B cell (primary cell): ENCODE measurements at regions not wholly inside any gene's neighbourhood (a gene's known extent, or its start where the extent isn't known, plus 50 kb on each side); places are given as distances from the start of the nearest gene placed in this dataset.

Source experiments
- CTCF ChIP-seq: fragments of 200-600 bp; IDR thresholded peaks from one replicate; pipeline ENCODE4 v1.8.0; 2022; ENCODE audit warnings: antibody characterized with exemption, mild to moderate bottlenecking
- EZH2 ChIP-seq: IDR thresholded peaks from 2 replicates; pipeline ENCODE4 v1.6.1; 2012; ENCODE audit warnings: borderline replicate concordance, low read depth, mild to moderate bottlenecking, moderate library complexity, low read length; ENCODE audit not compliant: insufficient read depth, poor library complexity, severe bottlenecking

DNA sequence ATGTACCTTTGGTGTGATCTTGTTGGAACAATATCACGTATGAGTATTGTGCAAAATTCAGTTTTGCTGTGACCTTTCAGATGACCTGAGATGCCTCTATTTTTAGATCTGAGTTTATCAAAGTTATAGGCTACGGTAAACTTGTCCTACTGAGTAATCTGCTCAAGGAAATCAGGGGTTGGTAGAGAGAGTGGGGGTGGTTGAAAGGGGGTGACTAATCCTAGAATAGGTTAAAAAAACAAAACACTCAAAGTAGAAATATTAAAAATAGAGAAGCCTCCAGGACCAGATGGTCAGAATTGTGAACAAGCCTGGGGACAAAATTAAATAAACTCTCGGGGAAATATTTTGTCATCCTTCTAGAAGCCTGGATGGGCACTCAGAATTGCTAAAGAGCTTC is 59.9 kb upstream of the C11orf87 start:
- TF ChIP-seq EZH2 (no peak), CTCF (no peak)
